ENCODE measurements at regions not wholly inside any gene's neighbourhood (a gene's known extent, or its start where the extent isn't known, plus 50 kb on each side); places are given as distances from the start of the nearest gene placed in this dataset.

DNA sequence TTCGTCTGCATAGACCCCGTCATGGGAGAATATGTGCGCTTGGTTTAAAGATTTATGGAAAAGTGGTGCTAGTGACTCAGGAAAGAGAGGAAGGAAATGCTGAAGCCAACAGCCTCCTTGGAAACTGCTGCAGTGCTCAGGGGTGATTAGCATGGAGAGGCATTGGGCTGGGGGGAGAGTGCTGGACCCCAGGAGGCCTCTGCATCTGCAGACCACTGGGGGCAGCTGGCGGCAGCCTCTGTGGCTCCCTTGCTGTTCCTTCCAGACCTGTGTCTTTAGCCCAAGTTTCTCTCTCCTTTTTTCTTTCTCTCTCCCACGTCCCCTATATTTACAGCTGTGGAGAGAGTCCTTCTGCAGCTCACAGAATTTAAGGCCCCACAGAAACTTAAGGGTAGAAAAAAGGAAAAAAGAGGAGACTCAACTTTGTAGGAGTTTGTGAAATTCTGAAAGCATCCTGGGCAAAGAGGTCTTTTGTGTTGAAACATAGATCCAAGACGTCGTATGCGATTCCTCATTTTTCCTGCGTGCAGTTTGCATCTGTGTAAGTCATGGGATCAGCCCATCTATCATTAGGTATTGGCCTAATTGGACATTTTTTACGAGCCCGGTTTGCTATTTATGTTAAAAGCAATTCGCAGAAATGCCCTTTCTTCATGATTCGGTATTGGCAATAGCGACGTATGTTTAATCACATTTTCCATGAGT lies 116.2 kb upstream of the ZNF536 start:
- TF ChIP-seq CTCF (IDR thresholded peaks at IDR 0.05) (no peak), POLR2A (IDR thresholded peaks at IDR 0.05) (no peak)

Measured in upper lobe of left lung (tissue), 4 donors.